ENCODE measurements at regions not wholly inside any gene's neighbourhood (a gene's known extent, or its start where the extent isn't known, plus 50 kb on each side); places are given as distances from the start of the nearest gene placed in this dataset.
"Not testable (repeated sequence)": the region's sequence is repeated elsewhere in the genome, so short reads cannot be mapped to it uniquely, and the experiment has no call there.

DNA sequence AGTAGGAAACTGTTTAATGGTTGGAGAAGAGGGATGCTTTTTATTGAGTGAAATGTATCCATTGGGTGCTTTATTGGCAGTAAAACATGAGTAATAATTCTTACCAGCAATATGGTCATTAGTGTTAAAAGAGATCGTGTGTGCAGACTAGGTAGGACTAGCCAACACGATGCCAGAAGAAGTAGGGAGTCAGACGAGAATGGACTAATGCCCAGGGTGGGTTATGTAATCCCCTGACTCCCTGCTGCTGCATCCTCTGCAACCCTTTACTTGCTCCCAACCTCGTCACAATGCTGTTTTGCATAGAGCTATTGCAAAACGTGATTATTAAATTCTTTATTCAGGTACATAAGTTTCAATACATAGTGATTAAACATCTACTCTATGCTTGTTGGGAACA is 1213.7 kb downstream of the GATA3 start:
- H3K27ac ChIP-seq (ENCODE audit: low read depth, low read length), result no peak overlapping the region
- no peaks in the 10 kb centered on the region for H3K27me3 ChIP-seq (ENCODE audit: control insufficient read depth, insufficient read depth, low read length)
- TF ChIP-seq, protein P1, sequence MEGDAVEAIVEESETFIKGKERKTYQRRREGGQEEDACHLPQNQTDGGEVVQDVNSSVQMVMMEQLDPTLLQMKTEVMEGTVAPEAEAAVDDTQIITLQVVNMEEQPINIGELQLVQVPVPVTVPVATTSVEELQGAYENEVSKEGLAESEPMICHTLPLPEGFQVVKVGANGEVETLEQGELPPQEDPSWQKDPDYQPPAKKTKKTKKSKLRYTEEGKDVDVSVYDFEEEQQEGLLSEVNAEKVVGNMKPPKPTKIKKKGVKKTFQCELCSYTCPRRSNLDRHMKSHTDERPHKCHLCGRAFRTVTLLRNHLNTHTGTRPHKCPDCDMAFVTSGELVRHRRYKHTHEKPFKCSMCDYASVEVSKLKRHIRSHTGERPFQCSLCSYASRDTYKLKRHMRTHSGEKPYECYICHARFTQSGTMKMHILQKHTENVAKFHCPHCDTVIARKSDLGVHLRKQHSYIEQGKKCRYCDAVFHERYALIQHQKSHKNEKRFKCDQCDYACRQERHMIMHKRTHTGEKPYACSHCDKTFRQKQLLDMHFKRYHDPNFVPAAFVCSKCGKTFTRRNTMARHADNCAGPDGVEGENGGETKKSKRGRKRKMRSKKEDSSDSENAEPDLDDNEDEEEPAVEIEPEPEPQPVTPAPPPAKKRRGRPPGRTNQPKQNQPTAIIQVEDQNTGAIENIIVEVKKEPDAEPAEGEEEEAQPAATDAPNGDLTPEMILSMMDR (IDR thresholded peaks at IDR 0.05; ENCODE audit: low read depth, low read length), result no peak
- no peaks in the 10 kb centered on the region for H3K9me3 ChIP-seq (ENCODE audit: control insufficient read depth, insufficient read depth, low read length)
- no peak overlapping the region for H3K4me3 ChIP-seq (ENCODE audit: low read depth, low read length)
- CTCF ChIA-PET, result no interaction called here
- no peak for DNase-seq (ENCODE audit: low read depth, low spot score)
- POLR2A ChIA-PET, result no interaction called here

DNA sequence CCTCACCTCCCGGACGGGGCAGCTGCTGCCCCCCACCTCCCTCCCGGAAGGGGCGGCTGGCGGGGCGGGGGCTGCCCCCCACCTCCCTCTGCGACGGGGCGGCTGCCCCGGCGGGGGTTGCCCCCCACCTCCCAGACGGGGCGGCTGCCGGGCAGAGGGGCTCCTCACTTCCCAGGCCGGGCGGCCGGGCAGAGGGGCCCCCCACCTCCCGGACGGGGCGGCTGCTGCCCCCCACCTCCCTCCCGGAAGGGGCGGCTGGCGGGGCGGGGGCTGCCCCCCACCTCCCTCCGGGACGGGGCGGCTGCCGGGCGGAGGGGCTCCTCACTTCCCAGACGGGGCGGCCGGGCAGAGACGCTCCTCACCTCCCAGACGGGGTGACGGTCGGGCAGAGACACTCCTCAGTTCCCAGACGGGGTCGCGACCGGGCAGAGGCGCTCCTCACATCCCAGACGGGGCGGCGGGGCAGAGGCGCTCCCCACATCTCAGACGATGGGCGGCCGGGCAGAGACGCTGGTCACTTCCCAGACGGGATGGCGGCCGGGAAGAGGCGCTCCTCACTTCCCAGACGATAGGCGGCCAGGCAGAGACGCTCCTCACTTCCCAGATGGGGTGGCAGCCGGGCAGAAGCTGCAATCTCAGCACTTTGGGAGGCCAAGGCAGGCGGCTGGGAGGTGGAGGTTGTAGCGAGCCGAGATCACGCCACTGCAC is 1218.8 kb downstream of the GATA3 start:
- H3K27ac ChIP-seq (ENCODE audit: low read depth, low read length); POLR2A ChIA-PET; H3K9me3 ChIP-seq (ENCODE audit: control insufficient read depth, insufficient read depth, low read length); CTCF ChIA-PET; DNase-seq (ENCODE audit: low read depth, low spot score); H3K4me3 ChIP-seq (ENCODE audit: low read depth, low read length); H3K27me3 ChIP-seq (ENCODE audit: control insufficient read depth, insufficient read depth, low read length): not testable (repeated sequence)

DNA sequence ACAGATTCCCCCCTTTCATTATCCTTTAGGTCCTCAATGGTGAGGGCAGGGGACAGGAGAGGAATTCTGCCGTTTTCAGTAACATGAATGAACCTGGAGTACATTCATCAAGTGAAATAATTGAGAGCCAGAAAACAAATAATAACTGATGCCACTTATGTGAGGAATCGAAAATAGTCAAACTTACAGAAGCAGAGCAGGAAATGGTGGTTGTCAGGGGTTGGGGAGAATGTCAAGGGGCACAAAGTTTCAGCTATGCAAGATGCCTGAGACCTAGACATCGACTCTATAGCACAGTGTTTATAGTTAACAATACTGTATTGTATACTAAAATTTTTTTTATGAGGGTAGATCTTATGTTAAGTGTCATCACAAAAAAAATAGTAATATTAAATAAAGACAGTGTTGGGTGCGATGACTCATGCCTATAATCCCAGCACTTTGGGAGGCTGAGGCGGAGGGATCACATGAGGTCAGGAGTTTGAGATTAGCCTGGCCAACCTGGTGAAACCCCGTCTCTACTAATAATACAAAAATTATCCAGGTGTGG is 1219.8 kb downstream of the GATA3 start:
- no peaks in the 10 kb centered on the region; the same call in 1 of the 2 replicates for H3K9me3 ChIP-seq (ENCODE audit: control insufficient read depth, insufficient read depth, low read length)
- no peak for DNase-seq (ENCODE audit: low read depth, low spot score)
- TF ChIP-seq, protein P1 (IDR thresholded peaks at IDR 0.05; ENCODE audit: low read depth, low read length), result no peak
- ChIA-PET POLR2A (no interaction called here), CTCF (interaction anchor here (0.9 kb wide), 1 partner anchor 37 kb away, joined by 3 read pairs; no protein-coding TSS in a partner anchor)
- H3K4me3 ChIP-seq (ENCODE audit: low read depth, low read length), result no peak overlapping the region
- no peak overlapping the region for H3K27ac ChIP-seq (ENCODE audit: low read depth, low read length)
- no peaks in the 10 kb centered on the region for H3K27me3 ChIP-seq (ENCODE audit: control insufficient read depth, insufficient read depth, low read length)

DNA sequence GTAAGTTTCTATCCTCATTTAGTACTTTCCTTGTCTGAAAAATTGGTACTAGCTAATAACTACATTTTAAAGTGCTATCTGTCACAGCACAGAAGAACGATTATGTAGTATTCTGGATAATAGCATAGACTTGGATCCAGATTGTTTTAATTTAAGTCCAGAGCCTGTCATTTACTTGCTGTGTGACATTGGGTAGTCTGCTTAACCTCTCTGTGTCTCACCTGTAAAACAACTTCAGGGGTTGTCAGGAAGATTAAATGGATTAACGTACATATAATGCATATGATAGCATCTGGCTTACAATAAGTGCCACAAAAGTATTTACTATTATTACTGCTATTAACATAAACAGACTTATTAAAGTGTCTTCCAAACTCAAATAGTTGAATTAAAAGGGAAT is 1221.4 kb downstream of the GATA3 start:
- DNase-seq (ENCODE audit: low read depth, low spot score), result no peak
- Histone ChIP-seq H3K9me3 (ENCODE audit: control insufficient read depth, insufficient read depth, low read length) (no peaks in the 10 kb centered on the region; the same call in 1 of the 2 replicates), H3K27me3 (ENCODE audit: control insufficient read depth, insufficient read depth, low read length) (no peaks in the 10 kb centered on the region), H3K4me3 (ENCODE audit: low read depth, low read length) (no peak overlapping the region), H3K27ac (ENCODE audit: low read depth, low read length) (no peak overlapping the region)
- ChIA-PET POLR2A (no interaction called here), CTCF (no interaction called here)
- TF ChIP-seq, protein P1 (IDR thresholded peaks at IDR 0.05; ENCODE audit: low read depth, low read length), result no peak

DNA sequence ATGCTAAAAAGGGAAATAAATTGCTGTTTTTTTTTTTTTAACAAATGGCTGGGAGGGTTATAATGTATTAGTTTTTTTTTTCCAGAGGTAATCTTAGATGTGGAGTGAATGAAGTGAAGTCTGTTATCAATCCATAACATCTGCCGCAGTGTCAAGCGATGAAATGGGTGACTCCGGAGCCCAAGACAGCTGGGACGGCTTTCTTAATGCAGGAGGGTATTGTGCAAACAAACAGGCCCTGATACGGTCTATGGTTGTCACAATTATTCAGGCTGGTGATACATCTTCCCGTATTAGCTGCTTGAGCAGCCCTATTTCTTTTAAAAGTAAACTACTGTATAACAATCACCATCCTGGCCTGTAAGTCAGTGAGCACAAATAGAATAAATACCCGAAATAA is 1231.2 kb downstream of the GATA3 start:
- POLR2A ChIA-PET, result no interaction called here
- TF ChIP-seq, protein P1 (IDR thresholded peaks at IDR 0.05; ENCODE audit: low read depth, low read length), result no peak

More for the DNA sequence above, 1231.2 kb downstream of the GATA3 start:
- Histone ChIP-seq H3K27ac (ENCODE audit: low read depth, low read length) (no peak overlapping the region), H3K4me3 (ENCODE audit: low read depth, low read length) (no peak overlapping the region), H3K27me3 (ENCODE audit: control insufficient read depth, insufficient read depth, low read length) (no peaks in the 10 kb centered on the region), H3K9me3 (ENCODE audit: control insufficient read depth, insufficient read depth, low read length) (no peaks in the 10 kb centered on the region)
- no peak for DNase-seq (ENCODE audit: low read depth, low spot score)
- CTCF ChIA-PET, result no interaction called here

Measured in AG04450 (cell line).